Rectal smooth muscle tissue (tissue), 1 donor: ENCODE measurements at regions not wholly inside any gene's neighbourhood (a gene's known extent, or its start where the extent isn't known, plus 50 kb on each side); places are given as distances from the start of the nearest gene placed in this dataset.

Experiments
- H3K27ac ChIP-seq: one replicate; pipeline ENCODE4 v1.7.0; 2013; ENCODE audit warnings: low read depth, low read length, inconsistent platforms
- H3K27me3 ChIP-seq: one replicate; pipeline ENCODE4 v1.7.0; 2013; ENCODE audit warnings: low read length; ENCODE audit not compliant: control insufficient read depth, insufficient read depth
- H3K36me3 ChIP-seq: one replicate; pipeline ENCODE4 v1.7.0; 2013; ENCODE audit warnings: low read length; ENCODE audit not compliant: control insufficient read depth, insufficient read depth
- H3K4me1 ChIP-seq: one replicate; pipeline ENCODE4 v1.7.0; 2013; ENCODE audit warnings: low read length; ENCODE audit not compliant: control insufficient read depth, insufficient read depth
- H3K4me3 ChIP-seq: one replicate; pipeline ENCODE4 v1.7.0; 2013; ENCODE audit warnings: low read length
- H3K9ac ChIP-seq: one replicate; pipeline ENCODE4 v1.7.0; 2013; ENCODE audit warnings: low read length

- Histone ChIP-seq H3K9ac (no peak overlapping the region), H3K4me1 (no peaks in the 10 kb centered on the region), H3K27ac (no peak overlapping the region), H3K4me3 (no peak overlapping the region), H3K36me3 (no peaks in the 10 kb centered on the region), H3K27me3 (no peaks in the 10 kb centered on the region)
Measured at GRCh38 chr2:173419506-173419905, 64.8 kb downstream of the CDCA7 start.

GRCh38 chr2:173424886-173425285, 70.2 kb downstream of the CDCA7 start:
- H3K36me3 ChIP-seq = no peaks in the 10 kb centered on the region
- no peak overlapping the region for H3K27ac ChIP-seq
- H3K9ac ChIP-seq = no peak overlapping the region
- H3K4me1 ChIP-seq = no peaks in the 10 kb centered on the region
- H3K27me3 ChIP-seq = no peaks in the 10 kb centered on the region
- H3K4me3 ChIP-seq = no peak overlapping the region

GRCh38 chr2:173427887-173428668, 73.4 kb downstream of the CDCA7 start:
- peaks cover 5% of the 10 kb centered on the region for H3K27me3 ChIP-seq
- no peak overlapping the region for H3K9ac ChIP-seq
- no peak overlapping the region for H3K4me3 ChIP-seq
- H3K27ac ChIP-seq = no peak overlapping the region
- no peaks in the 10 kb centered on the region for H3K4me1 ChIP-seq
- H3K36me3 ChIP-seq = no peaks in the 10 kb centered on the region

DNA sequence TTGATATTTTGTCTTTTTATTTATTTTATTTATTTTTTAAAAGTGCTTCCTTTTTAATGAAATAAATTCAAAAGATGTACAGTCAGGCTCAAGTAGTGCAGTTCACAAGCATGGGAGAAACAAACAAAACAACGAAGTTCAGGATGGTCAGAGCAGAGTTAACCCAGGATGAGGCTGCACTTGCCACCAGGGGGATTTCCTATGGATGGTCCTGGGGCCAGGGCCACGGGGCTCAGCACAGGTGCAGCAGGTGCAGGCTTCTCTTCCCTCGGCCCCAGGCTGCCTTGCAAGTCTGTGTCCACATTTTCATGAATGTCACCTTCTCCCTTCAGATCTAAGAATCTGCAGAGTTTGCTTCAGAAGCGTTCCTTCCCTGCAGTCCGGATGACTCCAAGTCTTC, 76.5 kb downstream of the CDCA7 start:
- Histone ChIP-seq H3K4me1 (no peaks in the 10 kb centered on the region), H3K27me3 (peaks cover 5% of the 10 kb centered on the region), H3K27ac (no peak overlapping the region), H3K36me3 (no peaks in the 10 kb centered on the region), H3K4me3 (no peak overlapping the region), H3K9ac (no peak overlapping the region)

- H3K27me3 ChIP-seq = peaks cover 5% of the 10 kb centered on the region
- no peaks in the 10 kb centered on the region for H3K4me1 ChIP-seq
- H3K36me3 ChIP-seq = no peaks in the 10 kb centered on the region
- H3K27ac ChIP-seq = no peak overlapping the region
- H3K4me3 ChIP-seq = no peak overlapping the region
- no peak overlapping the region for H3K9ac ChIP-seq
Measured at GRCh38 chr2:173432049-173432754, 77.5 kb downstream of the CDCA7 start.

DNA sequence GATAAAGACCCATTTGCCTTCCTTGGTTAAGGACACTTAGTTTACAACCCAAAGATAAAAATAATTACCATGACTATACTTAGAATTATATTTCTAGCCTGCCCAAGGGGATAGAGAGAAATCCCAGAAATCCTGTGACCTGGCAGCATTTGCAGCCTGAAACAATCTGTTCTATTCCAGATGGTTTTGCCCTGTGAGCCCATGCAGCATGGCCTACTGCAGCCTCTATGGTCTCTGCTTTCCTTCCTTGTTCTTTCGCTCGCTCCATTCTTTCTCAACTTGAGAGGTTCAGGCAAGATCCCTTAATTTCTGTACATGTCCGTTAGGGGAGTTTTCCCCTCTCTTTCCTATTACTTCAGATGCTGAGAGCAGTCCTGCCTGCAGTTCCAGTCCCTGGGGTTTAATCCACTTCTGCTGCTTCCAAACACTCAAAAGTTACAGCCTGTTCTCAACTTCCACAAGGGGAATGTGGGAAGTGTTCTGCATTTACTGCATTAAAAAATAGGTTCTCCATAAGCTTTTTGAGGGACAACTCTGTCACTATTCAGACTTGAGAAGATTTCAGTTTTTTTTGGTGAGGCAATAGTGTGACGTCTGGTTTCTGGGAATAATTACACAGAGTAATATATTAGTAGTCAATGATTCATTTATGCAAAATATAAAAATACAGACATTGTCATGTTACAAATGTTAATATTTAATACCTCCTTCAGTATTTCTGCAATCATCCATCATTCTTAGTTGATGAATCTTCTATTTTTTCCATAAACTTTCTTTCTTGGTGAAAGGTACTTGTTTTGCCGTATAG, 80.3 kb downstream of the CDCA7 start:
- H3K4me1 ChIP-seq = no peaks in the 10 kb centered on the region
- H3K27me3 ChIP-seq = peaks cover 4% of the 10 kb centered on the region
- H3K9ac ChIP-seq = no peak overlapping the region
- H3K4me3 ChIP-seq = no peak overlapping the region
- no peak overlapping the region for H3K27ac ChIP-seq
- H3K36me3 ChIP-seq = no peaks in the 10 kb centered on the region

DNA sequence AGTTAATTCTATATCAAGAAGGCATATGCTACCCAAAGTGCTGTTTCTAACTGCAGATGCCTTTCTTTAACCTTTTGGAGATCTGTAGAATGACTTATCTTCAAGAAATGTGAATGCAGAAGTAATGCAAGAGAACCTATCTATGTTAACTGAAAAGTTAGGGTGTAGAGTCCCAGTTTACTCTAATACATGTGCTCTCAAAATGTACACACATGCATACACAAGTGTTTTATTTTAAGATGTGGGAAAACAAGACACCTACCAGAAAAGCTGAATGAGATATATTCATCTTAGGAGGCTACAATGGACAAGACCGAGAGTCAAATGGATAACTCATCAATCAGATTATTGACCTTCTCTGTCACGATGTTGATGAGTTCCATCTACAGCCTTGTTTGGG, 80.9 kb downstream of the CDCA7 start:
- Histone ChIP-seq H3K36me3 (no peaks in the 10 kb centered on the region), H3K9ac (no peak overlapping the region), H3K27me3 (no peaks in the 10 kb centered on the region), H3K4me3 (no peak overlapping the region), H3K27ac (no peak overlapping the region), H3K4me1 (no peaks in the 10 kb centered on the region)

- H3K4me3 ChIP-seq = no peak overlapping the region
- H3K27me3 ChIP-seq = no peaks in the 10 kb centered on the region
- no peak overlapping the region for H3K9ac ChIP-seq
- no peaks in the 10 kb centered on the region for H3K36me3 ChIP-seq
- no peaks in the 10 kb centered on the region for H3K4me1 ChIP-seq
- H3K27ac ChIP-seq = no peak overlapping the region
Measured at GRCh38 chr2:173436088-173436487, 81.4 kb downstream of the CDCA7 start.

DNA sequence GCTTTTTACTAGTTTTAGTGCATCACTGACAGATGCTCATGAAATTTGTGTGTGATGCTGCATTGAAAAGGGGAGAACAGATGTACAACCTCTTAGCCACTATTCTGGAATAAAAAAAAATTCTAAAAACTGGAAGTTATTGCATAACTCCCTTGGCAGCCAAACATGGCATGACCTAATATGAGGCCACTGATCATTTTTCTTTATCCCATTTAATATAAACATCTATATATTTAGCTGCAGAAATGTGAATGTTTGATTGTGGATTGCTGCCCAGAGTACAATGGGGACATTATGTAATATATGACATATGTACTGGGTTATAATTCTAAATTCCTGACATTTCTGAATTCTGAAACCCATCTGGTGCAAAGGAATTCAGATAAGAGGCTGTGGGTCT, 86.5 kb downstream of the CDCA7 start:
- no peak overlapping the region for H3K4me3 ChIP-seq
- H3K27ac ChIP-seq = no peak overlapping the region
- H3K36me3 ChIP-seq = no peaks in the 10 kb centered on the region
- no peak overlapping the region for H3K9ac ChIP-seq
- H3K27me3 ChIP-seq = no peaks in the 10 kb centered on the region
- no peaks in the 10 kb centered on the region for H3K4me1 ChIP-seq

- no peaks in the 10 kb centered on the region for H3K36me3 ChIP-seq
- no peak overlapping the region for H3K9ac ChIP-seq
- no peak overlapping the region for H3K4me3 ChIP-seq
- no peaks in the 10 kb centered on the region for H3K27me3 ChIP-seq
- H3K4me1 ChIP-seq = no peaks in the 10 kb centered on the region
- H3K27ac ChIP-seq = no peak overlapping the region
Measured at GRCh38 chr2:173442542-173442941, 87.9 kb downstream of the CDCA7 start.

- no peak overlapping the region for H3K27ac ChIP-seq
Measured at GRCh38 chr2:173446722-173447121, 92.0 kb downstream of the CDCA7 start.

GRCh38 chr2:173448938-173449471, 94.3 kb downstream of the CDCA7 start:
- Histone ChIP-seq H3K27me3 (no peaks in the 10 kb centered on the region), H3K36me3 (no peaks in the 10 kb centered on the region), H3K4me1 (peaks cover 2% of the 10 kb centered on the region), H3K27ac (no peak overlapping the region), H3K9ac (no peak overlapping the region), H3K4me3 (peak overlapping the region; percentile 63)

More at GRCh38 chr2:173446722-173447121, 92.0 kb downstream of the CDCA7 start:
- H3K4me1 ChIP-seq = peaks cover 2% of the 10 kb centered on the region
- no peaks in the 10 kb centered on the region for H3K27me3 ChIP-seq
- H3K4me3 ChIP-seq = no peak overlapping the region
- H3K9ac ChIP-seq = no peak overlapping the region
- no peaks in the 10 kb centered on the region for H3K36me3 ChIP-seq
